ENCODE measurements at regions not wholly inside any gene's neighbourhood (a gene's known extent, or its start where the extent isn't known, plus 50 kb on each side); places are given as distances from the start of the nearest gene placed in this dataset.

DNA sequence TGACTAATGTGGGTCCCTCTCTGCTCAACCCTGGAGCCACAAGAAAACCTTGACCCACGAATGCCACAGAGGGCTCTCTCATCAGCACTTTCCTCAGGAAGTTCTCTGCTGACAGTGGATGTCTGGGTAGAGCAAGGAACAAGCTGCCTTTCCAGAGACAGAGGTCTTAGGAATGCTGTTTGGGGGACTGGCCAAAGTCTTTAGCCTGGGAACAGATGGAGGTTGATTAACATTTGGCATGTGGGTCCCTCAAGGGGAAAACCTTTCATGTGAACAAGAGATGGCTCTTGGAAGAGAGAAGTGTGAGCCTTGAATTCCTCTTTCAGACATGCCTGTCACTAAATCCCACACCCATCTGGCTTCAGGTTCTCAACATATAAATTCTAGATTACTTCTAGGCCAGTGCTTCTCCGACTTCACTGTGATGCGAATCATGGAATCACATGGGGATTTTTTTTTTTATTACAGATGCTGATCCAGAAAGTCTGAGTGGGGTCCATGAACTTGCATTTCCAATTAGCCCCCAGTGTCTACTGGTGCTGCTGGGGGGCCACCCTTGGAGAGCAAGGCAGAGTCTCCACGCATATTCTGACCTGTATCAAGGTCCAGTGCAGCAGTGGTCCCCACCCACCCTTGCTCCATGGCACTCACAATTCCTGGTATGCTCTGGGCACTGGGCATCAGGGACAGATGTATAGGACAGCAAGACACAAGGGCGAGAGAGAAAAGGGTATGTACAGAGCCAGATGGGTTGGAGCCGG lies 360.4 kb downstream of the CXCL12 start:
- Histone ChIP-seq H3K4me3 (ENCODE audit: low read length) (no peak overlapping the region), H3K36me3 (ENCODE audit: control insufficient read depth, insufficient read depth, low read length) (no peaks in the 10 kb centered on the region), H3K27me3 (ENCODE audit: control insufficient read depth, insufficient read depth, low read length) (no peaks in the 10 kb centered on the region), H3K27ac (ENCODE audit: low read length) (no peak overlapping the region), H3K9me3 (ENCODE audit: control insufficient read depth, low read depth, low read length) (no peaks in the 10 kb centered on the region), H3K4me1 (ENCODE audit: control insufficient read depth, insufficient read depth, low read length) (no peaks in the 10 kb centered on the region)
- no CpG with 5 or more reads among the region's 6 CpGs for WGBS (ENCODE audit: insufficient coverage, low lambda C conversion rate)
- DNase-seq: no peak

DNA sequence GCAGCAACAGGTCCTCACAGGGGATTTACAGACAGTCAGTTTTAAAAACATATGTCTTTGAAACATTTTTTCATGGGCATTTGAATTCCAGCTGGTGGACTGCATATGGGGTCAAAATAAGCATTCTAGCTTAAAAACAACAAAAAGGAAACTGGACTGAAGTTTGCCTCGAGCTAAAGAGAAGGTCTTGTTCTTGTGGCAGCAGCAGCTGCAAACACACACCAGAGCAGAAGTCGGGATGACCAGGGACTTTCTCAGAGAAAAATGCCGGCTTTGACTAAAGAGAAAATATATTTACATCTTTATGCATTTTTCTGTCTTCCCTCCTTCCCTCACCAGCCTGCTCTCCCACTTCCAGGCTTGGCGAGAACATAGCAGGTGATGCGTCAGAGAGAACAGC lies 361.4 kb downstream of the CXCL12 start:
- H3K36me3 ChIP-seq (ENCODE audit: control insufficient read depth, insufficient read depth, low read length): no peaks in the 10 kb centered on the region
- no peaks in the 10 kb centered on the region for H3K27me3 ChIP-seq (ENCODE audit: control insufficient read depth, insufficient read depth, low read length)
- no peak overlapping the region for H3K27ac ChIP-seq (ENCODE audit: low read length)
- H3K4me3 ChIP-seq (ENCODE audit: low read length): no peak overlapping the region
- WGBS (ENCODE audit: insufficient coverage, low lambda C conversion rate): no CpG with 5 or more reads among the region's 5 CpGs
- DNase-seq: no peak
- H3K9me3 ChIP-seq (ENCODE audit: control insufficient read depth, low read depth, low read length): no peaks in the 10 kb centered on the region
- no peaks in the 10 kb centered on the region for H3K4me1 ChIP-seq (ENCODE audit: control insufficient read depth, insufficient read depth, low read length)

DNA sequence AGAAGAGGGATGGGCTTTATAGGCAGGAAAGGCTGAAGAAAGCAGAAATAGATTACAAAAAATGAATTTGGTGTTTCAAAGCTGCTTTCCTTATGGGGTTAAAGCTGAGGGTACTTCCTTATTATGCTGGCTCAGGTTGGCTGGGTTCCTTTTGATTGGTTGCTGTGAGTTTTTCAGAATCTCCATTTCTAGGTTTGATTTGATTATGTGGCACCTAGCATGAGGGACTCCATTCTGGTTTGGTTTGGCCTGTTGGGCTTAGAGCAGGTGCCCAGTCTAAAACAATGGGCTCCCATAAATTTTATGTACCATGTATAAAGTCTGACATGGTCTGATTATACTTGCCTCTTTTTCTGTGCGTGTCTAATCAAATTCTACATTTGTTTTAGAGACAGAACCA lies 362.7 kb downstream of the CXCL12 start:
- no peaks in the 10 kb centered on the region for H3K36me3 ChIP-seq (ENCODE audit: control insufficient read depth, insufficient read depth, low read length)
- H3K9me3 ChIP-seq (ENCODE audit: control insufficient read depth, low read depth, low read length): no peaks in the 10 kb centered on the region
- H3K27me3 ChIP-seq (ENCODE audit: control insufficient read depth, insufficient read depth, low read length): no peaks in the 10 kb centered on the region
- no peak overlapping the region for H3K4me3 ChIP-seq (ENCODE audit: low read length)
- H3K27ac ChIP-seq (ENCODE audit: low read length): no peak overlapping the region
- no peak for DNase-seq
- no CpG with 5 or more reads among the region's 1 CpG for WGBS (ENCODE audit: insufficient coverage, low lambda C conversion rate)
- H3K4me1 ChIP-seq (ENCODE audit: control insufficient read depth, insufficient read depth, low read length): no peaks in the 10 kb centered on the region

DNA sequence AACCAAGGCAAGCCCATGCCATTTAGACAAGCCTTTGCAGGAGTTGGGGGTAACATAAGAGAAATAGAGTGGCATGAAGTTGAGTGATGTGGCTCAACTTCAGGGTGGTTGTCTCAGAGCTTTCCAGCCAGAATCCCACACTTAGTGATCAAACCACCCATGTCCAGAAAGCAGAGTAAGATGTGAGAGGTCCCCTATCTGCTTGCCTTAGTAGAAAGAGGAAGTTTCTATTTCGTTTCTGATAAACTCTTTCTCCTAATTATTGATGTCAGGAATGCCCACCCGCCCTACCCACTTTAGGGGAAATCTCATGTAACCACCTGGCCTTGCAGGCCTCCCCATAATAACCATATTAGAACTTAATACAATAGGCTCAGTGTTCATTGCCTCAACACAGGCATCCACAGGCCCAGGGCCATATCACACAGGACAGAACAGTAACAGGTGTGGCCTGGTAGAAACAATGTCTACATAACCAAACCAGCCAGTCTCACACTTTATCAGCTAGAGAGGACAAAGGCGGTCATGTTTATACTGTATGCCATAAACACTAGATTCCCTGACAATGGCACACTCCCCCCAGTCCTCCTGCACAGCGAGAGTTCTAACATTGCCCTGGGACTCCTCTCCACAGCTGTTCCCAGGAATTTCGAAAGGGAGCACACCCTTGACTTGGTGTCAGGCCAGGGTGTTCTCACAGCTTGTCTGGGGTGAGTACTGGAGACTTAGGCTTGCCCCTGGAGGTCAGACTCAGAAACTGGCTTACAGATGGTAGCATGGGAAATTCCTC lies 364.4 kb downstream of the CXCL12 start:
- Histone ChIP-seq H3K27me3 (ENCODE audit: control insufficient read depth, insufficient read depth, low read length) (no peaks in the 10 kb centered on the region), H3K4me3 (ENCODE audit: low read length) (no peak overlapping the region), H3K27ac (ENCODE audit: low read length) (no peak overlapping the region), H3K9me3 (ENCODE audit: control insufficient read depth, low read depth, low read length) (no peaks in the 10 kb centered on the region), H3K36me3 (ENCODE audit: control insufficient read depth, insufficient read depth, low read length) (no peaks in the 10 kb centered on the region), H3K4me1 (ENCODE audit: control insufficient read depth, insufficient read depth, low read length) (no peaks in the 10 kb centered on the region)
- DNase-seq: peak; percentile 26 to 27
- WGBS (ENCODE audit: insufficient coverage, low lambda C conversion rate): no CpG with 5 or more reads among the region's 5 CpGs

DNA sequence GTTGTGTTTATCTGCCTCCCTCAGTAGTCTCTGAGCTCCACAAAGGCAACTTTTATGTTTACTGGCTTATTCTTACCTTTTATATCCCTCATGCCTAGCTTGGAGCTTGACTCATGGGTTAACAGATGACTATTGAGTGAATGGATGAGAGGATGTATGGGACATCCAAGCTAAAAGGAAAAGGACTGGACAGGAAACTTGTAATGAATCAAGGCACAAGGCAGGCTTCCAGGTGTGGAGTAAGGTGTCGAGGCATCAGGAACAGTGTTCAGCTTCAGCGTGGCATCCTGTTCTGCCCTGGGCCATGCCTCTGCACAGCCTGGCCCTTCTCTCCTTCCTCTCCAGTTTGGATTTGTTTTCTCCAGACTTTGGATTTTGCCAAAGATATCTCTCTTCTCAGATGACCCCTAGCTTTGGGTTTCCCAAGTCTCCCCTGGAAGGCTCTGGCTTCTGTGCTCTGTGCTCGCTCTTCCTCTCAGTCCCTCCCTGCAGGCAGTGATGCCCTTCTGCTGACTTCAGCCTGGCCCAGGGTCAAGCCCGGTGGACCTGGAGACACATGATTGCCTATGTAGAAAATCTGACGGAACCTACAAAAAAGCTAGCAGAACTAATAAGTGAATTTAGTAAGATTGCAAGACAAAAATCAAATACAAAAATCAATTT lies 367.3 kb downstream of the CXCL12 start:
- Histone ChIP-seq H3K4me1 (ENCODE audit: control insufficient read depth, insufficient read depth, low read length) (no peaks in the 10 kb centered on the region), H3K27me3 (ENCODE audit: control insufficient read depth, insufficient read depth, low read length) (no peaks in the 10 kb centered on the region), H3K4me3 (ENCODE audit: low read length) (no peak overlapping the region), H3K27ac (ENCODE audit: low read length) (no peak overlapping the region), H3K9me3 (ENCODE audit: control insufficient read depth, low read depth, low read length) (no peaks in the 10 kb centered on the region), H3K36me3 (ENCODE audit: control insufficient read depth, insufficient read depth, low read length) (no peaks in the 10 kb centered on the region)
- DNase-seq: no peak
- WGBS (ENCODE audit: insufficient coverage, low lambda C conversion rate): 100% methylated on average over 1 of the region's 5 CpGs

DNA sequence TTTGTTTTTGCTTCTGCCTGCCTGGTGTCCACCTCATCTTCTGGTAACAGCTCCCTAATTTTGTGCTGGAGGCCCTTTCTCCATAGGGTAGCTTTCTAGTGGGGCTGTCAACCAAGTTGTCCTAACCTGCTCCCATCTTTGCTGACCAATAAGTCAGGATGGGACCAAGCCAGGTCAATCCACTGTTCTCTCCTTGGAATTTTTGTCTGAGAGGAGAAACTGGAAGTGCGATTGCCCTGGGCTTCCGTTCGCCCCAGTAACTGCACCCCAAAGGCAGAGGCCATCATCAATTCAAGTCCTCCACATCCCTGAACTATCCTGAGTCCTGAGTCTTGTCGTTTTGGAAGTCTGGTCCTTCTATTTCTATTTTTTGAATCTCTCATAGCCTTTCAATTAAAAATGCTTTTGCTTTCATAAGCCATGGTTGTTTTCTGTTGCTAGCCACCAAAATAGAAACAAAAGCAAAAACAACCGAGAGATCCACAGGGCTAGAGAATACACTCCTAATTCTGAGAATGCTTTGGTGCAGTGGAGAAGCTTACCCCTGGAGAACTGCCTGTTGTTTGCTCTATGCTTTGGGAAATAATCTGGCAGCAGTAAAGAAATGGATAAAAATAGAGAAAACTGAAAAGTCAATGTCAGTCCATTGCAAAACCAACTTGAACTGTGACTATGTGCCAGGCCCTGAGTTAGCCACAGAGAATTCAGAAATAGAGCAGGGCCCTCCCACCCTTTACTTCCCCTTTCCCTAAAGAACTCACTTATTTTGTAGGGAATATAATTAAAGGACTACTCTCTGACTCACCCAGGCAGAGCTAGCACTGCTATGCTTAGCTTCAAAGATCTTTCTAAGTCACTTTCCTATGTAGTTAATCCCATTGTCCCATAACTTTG lies 368.1 kb downstream of the CXCL12 start:
- no peaks in the 10 kb centered on the region for H3K36me3 ChIP-seq (ENCODE audit: control insufficient read depth, insufficient read depth, low read length)
- H3K9me3 ChIP-seq (ENCODE audit: control insufficient read depth, low read depth, low read length): no peaks in the 10 kb centered on the region
- no peak overlapping the region for H3K27ac ChIP-seq (ENCODE audit: low read length)
- DNase-seq: no peak
- H3K27me3 ChIP-seq (ENCODE audit: control insufficient read depth, insufficient read depth, low read length): no peaks in the 10 kb centered on the region
- no peaks in the 10 kb centered on the region for H3K4me1 ChIP-seq (ENCODE audit: control insufficient read depth, insufficient read depth, low read length)
- 80% methylated on average over 1 of the region's 5 CpGs for WGBS (ENCODE audit: insufficient coverage, low lambda C conversion rate)
- H3K4me3 ChIP-seq (ENCODE audit: low read length): no peak overlapping the region

DNA sequence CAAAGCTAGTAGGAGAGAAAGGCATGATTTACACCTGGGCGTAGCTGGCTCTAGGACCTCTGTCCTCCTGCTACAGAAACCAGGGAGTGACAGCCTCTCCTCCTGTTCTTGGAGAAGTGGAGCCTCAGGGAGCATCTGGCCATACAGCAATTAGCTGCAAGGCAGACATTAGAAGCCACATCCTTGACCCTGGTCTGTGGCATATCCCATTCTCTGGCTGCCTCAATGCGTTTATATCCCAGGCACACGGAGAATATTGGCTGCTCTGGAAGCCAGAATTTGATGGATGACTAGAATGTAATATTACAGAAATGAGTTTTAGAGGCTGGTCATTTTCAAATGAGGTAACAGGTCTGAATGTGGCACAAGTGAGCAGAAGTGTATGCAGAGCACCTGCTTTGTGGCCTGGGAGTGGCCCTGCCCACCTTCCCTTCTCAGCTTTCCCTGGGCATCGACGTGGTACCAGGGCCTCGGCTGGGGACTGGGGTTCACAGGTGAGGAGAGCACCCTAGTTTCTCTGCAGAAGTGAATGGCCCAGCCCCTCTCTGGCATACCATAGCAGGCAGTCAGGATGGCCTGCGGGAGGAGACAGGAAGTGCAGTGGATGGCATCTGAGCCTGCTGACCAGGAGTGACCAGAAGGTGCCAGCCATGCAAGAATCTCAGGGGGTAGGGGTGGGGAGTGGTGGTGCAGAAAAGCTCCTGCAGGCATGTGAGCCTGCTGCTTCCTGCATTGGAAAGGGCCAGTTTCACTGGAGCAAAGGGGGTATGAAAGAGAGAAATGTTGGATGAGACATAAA lies 367.2 kb upstream of the ZNF32 start:
- H3K4me3 ChIP-seq (ENCODE audit: low read length): no peak overlapping the region
- H3K27ac ChIP-seq (ENCODE audit: low read length): no peak overlapping the region
- no peaks in the 10 kb centered on the region for H3K4me1 ChIP-seq (ENCODE audit: control insufficient read depth, insufficient read depth, low read length)
- no peaks in the 10 kb centered on the region for H3K36me3 ChIP-seq (ENCODE audit: control insufficient read depth, insufficient read depth, low read length)
- H3K9me3 ChIP-seq (ENCODE audit: control insufficient read depth, low read depth, low read length): no peaks in the 10 kb centered on the region
- no peaks in the 10 kb centered on the region for H3K27me3 ChIP-seq (ENCODE audit: control insufficient read depth, insufficient read depth, low read length)
- no CpG with 5 or more reads among the region's 7 CpGs for WGBS (ENCODE audit: insufficient coverage, low lambda C conversion rate)
- no peak for DNase-seq

DNA sequence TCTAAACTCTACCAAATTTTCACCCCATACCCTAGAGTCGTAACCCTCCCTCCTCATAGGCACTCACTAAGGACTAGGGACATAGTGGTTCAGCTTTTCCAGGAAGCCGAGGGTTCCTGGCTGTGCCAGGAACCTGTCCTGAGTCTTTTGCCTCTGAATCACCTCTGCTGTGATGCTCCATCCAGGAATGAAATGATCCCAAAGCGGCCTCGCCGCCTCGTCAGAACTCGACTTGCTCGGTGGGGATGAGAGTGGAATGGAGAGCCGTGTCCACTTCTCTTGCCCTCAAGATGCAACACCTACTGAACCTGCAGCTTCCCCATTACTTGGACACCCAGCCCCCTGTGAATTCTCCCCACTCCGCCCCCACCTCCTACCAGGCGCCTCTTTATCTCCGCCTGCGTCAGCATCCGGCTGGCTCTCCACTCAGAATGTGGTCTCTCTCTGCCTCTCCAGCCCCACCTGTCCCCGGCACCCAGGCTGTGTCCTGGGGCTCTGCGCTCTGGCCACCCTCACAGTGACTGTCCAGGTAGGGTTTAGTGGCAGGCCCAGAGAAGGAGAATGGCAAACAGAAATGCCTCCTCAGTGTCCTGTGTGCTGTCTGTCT lies 366.1 kb upstream of the ZNF32 start:
- no peaks in the 10 kb centered on the region for H3K9me3 ChIP-seq (ENCODE audit: control insufficient read depth, low read depth, low read length)
- no peaks in the 10 kb centered on the region for H3K27me3 ChIP-seq (ENCODE audit: control insufficient read depth, insufficient read depth, low read length)
- H3K27ac ChIP-seq (ENCODE audit: low read length): no peak overlapping the region
- WGBS (ENCODE audit: insufficient coverage, low lambda C conversion rate): no CpG with 5 or more reads among the region's 16 CpGs
- H3K4me1 ChIP-seq (ENCODE audit: control insufficient read depth, insufficient read depth, low read length): no peaks in the 10 kb centered on the region
- no peak for DNase-seq
- no peak overlapping the region for H3K4me3 ChIP-seq (ENCODE audit: low read length)
- no peaks in the 10 kb centered on the region for H3K36me3 ChIP-seq (ENCODE audit: control insufficient read depth, insufficient read depth, low read length)

DNA sequence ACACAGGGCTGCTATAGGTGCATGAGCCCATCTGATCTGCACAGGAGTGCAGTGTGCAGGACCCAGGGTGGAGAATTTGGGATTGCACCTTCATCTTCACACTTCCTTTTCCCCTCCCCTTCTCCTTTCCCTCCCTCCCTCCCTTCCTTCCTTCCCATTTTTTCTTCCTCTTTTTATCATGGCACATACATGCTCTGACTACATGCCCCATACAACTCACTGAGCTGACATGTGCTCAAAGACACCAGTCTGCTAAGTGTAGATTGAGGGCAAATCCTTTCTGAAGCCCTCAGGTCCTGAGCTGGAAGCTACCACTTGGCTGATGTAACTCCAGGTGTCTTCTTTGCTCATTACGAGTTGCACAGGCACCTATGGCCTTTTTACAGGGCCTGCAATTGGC lies 365.3 kb upstream of the ZNF32 start:
- Histone ChIP-seq H3K27me3 (ENCODE audit: control insufficient read depth, insufficient read depth, low read length) (no peaks in the 10 kb centered on the region), H3K36me3 (ENCODE audit: control insufficient read depth, insufficient read depth, low read length) (no peaks in the 10 kb centered on the region), H3K4me1 (ENCODE audit: control insufficient read depth, insufficient read depth, low read length) (no peaks in the 10 kb centered on the region), H3K27ac (ENCODE audit: low read length) (no peak overlapping the region), H3K4me3 (ENCODE audit: low read length) (no peak overlapping the region), H3K9me3 (ENCODE audit: control insufficient read depth, low read depth, low read length) (no peaks in the 10 kb centered on the region)
- 40% methylated on average over 1 of the region's 1 CpG for WGBS (ENCODE audit: insufficient coverage, low lambda C conversion rate)
- no peak for DNase-seq
